Activated naive CD4-positive, alpha-beta T cell treated with anti-CD3 and anti-CD28 coated beads, Interleukin-2, amount 10 ng/mL, durations not matched to agents 7 days and 5 days (primary cell): ENCODE measurements at regions not wholly inside any gene's neighbourhood (a gene's known extent, or its start where the extent isn't known, plus 50 kb on each side); places are given as distances from the start of the nearest gene placed in this dataset.

Source experiments
- CTCF ChIA-PET: fragments of 350-600 bp; sonication (Branson Sonifier 250); formaldehyde crosslinking; loops from one replicate; lab custom pipeline; 2021; ENCODE audit warnings: antibody characterized with exemption; lab: Charles Lee
- DNase-seq: peaks from one replicate; pipeline ENCODE4 v3.0.0-alpha.2; 2020
- H3K27ac Mint-ChIP-seq: one replicate; pipeline ENCODE4 v1.8.0; 2021; ENCODE audit warnings: mild to moderate bottlenecking, moderate library complexity, mixed read lengths
- H3K27me3 Mint-ChIP-seq: one replicate; pipeline ENCODE4 v1.8.0; 2021; ENCODE audit warnings: mild to moderate bottlenecking, mixed read lengths
- H3K36me3 Mint-ChIP-seq: one replicate; pipeline ENCODE4 v1.8.0; 2021; ENCODE audit warnings: mixed read lengths
- H3K4me1 Mint-ChIP-seq: one replicate; pipeline ENCODE4 v1.8.0; 2021; ENCODE audit warnings: mixed read lengths
- H3K4me3 Mint-ChIP-seq: one replicate; pipeline ENCODE4 v1.8.0; 2021; ENCODE audit warnings: mild to moderate bottlenecking, moderate library complexity, mixed read lengths
- H3K9me3 Mint-ChIP-seq: one replicate; pipeline ENCODE4 v1.8.0; 2021; ENCODE audit warnings: mixed read lengths

DNA sequence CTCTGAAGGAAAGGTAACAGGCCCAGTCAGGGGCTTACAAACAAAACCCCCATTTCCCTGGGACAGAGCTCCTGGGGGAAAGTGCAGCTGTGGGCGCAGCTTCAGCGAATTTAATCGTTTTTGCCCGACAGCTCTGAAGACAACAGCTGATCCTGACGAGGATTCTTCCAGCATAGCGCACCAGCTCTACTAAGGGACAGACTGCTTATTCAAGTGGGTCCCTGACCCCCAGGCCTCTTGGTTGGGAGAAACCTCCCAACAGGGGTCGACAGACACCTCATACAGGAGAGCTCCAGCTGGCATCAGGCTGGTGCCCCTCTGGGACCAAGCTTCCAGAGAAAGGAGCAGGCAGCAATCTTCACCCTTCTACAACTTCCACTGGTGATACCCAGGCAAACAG, 486.7 kb downstream of the PRR32 start:
- no peak overlapping the region for H3K4me3 Mint-ChIP-seq

DNA sequence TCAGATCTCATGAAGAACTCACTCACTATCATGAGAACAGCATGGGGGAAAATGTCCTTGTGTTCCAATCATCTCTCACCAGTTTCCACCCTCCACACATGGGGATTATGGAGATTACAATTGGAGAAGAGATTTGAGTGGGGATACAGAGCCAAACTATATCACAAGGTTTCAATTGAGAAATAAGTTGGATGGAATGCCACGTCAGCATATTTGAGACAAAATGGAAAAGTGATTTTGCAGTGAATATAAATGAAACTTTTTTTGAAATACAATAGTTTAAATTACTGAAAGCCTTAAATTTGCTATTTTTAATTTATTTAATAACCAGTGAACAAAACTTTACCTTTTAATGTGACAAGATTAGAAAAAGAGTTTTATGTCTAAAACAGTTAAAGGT, 494.1 kb downstream of the PRR32 start:
- no peak overlapping the region for H3K27ac Mint-ChIP-seq
- H3K9me3 Mint-ChIP-seq = peaks cover 1% of the 10 kb centered on the region
- CTCF ChIA-PET = no interaction called here
- DNase-seq = no peak
- no peak overlapping the region for H3K4me3 Mint-ChIP-seq
- no peaks in the 10 kb centered on the region for H3K27me3 Mint-ChIP-seq
- H3K4me1 Mint-ChIP-seq = no peaks in the 10 kb centered on the region
- H3K36me3 Mint-ChIP-seq = no peaks in the 10 kb centered on the region

More for the DNA sequence above, 486.7 kb downstream of the PRR32 start:
- Mint-ChIP-seq H3K9me3 (peaks cover 11% of the 10 kb centered on the region), H3K27me3 (no peaks in the 10 kb centered on the region), H3K36me3 (no peaks in the 10 kb centered on the region), H3K4me1 (no peaks in the 10 kb centered on the region), H3K27ac (no peak overlapping the region)
- CTCF ChIA-PET = no interaction called here
- no peak for DNase-seq

DNA sequence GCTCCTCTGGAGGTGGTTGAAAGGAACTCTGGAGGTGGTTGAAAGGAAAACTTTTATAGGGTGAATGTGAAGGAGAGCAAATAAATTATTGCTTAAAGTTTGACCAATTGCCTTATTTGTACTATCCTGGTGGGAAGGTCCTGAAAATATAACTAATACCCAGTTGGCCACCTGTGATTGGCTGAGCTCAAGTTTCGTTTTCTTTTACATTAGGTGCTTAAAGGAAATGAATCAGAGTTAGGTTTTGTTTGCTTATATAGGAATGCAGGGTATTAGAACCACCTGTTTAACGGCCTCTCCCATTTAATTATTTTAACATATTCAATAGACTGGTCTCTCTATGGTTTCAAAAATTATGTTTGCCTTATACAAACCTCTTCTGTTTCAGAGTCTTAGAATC, 497.6 kb downstream of the PRR32 start:
- H3K4me3 Mint-ChIP-seq = no peak overlapping the region
- no peak overlapping the region for H3K27ac Mint-ChIP-seq
- H3K27me3 Mint-ChIP-seq = no peaks in the 10 kb centered on the region
- H3K9me3 Mint-ChIP-seq = no peaks in the 10 kb centered on the region
- H3K4me1 Mint-ChIP-seq = no peaks in the 10 kb centered on the region
- CTCF ChIA-PET = no interaction called here
- H3K36me3 Mint-ChIP-seq = no peaks in the 10 kb centered on the region
- DNase-seq = no peak

DNA sequence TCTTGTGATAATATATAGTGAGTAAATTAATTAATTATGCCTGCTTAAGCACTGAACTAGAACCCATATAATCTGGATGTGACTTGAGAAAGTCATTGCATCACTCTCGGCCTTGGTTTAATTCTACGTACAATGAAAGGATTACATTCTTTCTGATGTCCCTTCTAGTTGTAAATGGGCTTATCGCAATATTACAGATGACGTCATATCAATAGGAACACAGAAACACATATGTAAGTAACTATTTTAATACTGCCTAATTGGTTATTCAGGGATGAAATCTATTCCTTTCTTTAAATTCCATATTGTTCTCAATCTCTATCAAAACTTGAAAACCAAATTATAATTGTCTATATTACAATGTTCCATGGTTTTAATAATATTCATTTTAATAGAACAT, 504.6 kb downstream of the PRR32 start:
- Mint-ChIP-seq H3K9me3 (no peaks in the 10 kb centered on the region), H3K4me1 (no peaks in the 10 kb centered on the region), H3K36me3 (no peaks in the 10 kb centered on the region), H3K27me3 (no peaks in the 10 kb centered on the region), H3K4me3 (no peak overlapping the region), H3K27ac (no peak overlapping the region)
- CTCF ChIA-PET = interaction anchor here (0.7 kb wide), 1 partner anchor 794 kb away, joined by 4 read pairs; no protein-coding TSS in a partner anchor
- no peak for DNase-seq
